HepG2 (cell line): ENCODE measurements at regions not wholly inside any gene's neighbourhood (a gene's known extent, or its start where the extent isn't known, plus 50 kb on each side); places are given as distances from the start of the nearest gene placed in this dataset.

Experiments used
- EP300 ChIP-seq, 3 experiments: sonication (generic) in 1 of 3; formaldehyde crosslinking in 1 of 3; IDR thresholded peaks; 2 replicates each; pipeline versions ENCODE4 v1.5.1 to v1.6.1; 2011 to 2020; ENCODE audit warnings: low read depth in 2 of 3, low read length in 2 of 3, borderline replicate concordance in 1 of 3, improper control_type of control experiment in 1 of 3, mild to moderate bottlenecking in 1 of 3, missing genetic modification reagents in 1 of 3, moderate library complexity in 1 of 3
- MXI1 ChIP-seq: IDR thresholded peaks from 3 replicates; pipeline ENCODE4 v1.6.1; 2012; ENCODE audit warnings: low read depth, low read length, inconsistent platforms, borderline replicate concordance
- POLR2AphosphoS2 ChIP-seq: IDR thresholded peaks from 2 replicates; pipeline ENCODE4 v1.6.1; 2011; ENCODE audit warnings: low read depth, low read length, improper control_type of control experiment
- TF ChIP-seq, protein P1 (sequence below): sonication (generic); formaldehyde crosslinking; IDR thresholded peaks from 2 replicates; pipeline ENCODE4 v1.5.0; 2020; ENCODE audit warnings: mild to moderate bottlenecking, missing genetic modification reagents, moderate library complexity

DNA sequence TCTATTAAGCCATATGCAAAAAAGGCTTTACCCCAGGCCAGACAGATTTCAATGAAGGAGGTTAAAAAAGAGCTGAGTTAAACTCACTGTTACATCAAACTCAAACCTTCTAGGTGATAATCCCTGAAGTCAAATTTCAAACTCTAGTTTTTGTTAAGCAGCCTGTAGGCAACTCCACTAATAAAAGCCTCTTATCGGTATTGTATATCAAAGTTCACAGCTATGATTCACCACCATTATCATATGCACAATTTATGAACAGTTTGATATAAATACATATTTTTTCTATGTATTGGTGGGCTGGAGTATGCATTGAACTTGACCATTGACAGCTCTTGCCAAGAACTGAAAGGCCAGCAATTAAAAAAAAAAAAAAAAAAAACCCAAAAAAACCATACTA is 308.2 kb downstream of the BTBD3 start:
- TF ChIP-seq, protein P1, sequence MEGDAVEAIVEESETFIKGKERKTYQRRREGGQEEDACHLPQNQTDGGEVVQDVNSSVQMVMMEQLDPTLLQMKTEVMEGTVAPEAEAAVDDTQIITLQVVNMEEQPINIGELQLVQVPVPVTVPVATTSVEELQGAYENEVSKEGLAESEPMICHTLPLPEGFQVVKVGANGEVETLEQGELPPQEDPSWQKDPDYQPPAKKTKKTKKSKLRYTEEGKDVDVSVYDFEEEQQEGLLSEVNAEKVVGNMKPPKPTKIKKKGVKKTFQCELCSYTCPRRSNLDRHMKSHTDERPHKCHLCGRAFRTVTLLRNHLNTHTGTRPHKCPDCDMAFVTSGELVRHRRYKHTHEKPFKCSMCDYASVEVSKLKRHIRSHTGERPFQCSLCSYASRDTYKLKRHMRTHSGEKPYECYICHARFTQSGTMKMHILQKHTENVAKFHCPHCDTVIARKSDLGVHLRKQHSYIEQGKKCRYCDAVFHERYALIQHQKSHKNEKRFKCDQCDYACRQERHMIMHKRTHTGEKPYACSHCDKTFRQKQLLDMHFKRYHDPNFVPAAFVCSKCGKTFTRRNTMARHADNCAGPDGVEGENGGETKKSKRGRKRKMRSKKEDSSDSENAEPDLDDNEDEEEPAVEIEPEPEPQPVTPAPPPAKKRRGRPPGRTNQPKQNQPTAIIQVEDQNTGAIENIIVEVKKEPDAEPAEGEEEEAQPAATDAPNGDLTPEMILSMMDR (CRISPR knock-in tag): no peak
- no peak for TF ChIP-seq POLR2AphosphoS2
- no peak for TF ChIP-seq EP300 (IDR thresholded peaks at IDR 0.05; ENCODE audit: low read depth in 2 of 2, low read length in 2 of 2)
- no peak for TF ChIP-seq EP300 (CRISPR knock-in tag; IDR thresholded peaks at IDR 0.05; ENCODE audit: borderline replicate concordance)
- TF ChIP-seq MXI1: no peak
